BLaER1 treated with 17β-estradiol and CSF1 and Interleukin-3, amounts not matched to agents 10 nM and 100 nM (cell line): ENCODE measurements at regions not wholly inside any gene's neighbourhood (a gene's known extent, or its start where the extent isn't known, plus 50 kb on each side); places are given as distances from the start of the nearest gene placed in this dataset.

ENCODE experiments used
- H3K27ac ChIP-seq, 11 experiments: shearing (Covaris generic); formaldehyde crosslinking; 2 replicates each; pipeline ENCODE4 v1.8.1; 2022
- H3K27me3 ChIP-seq, 11 experiments: shearing (Covaris generic); formaldehyde crosslinking; 2 replicates each; pipeline ENCODE4 v1.8.1; 2022
- H3K36me3 ChIP-seq, 11 experiments: shearing (Covaris generic); formaldehyde crosslinking; 2 replicates each; pipeline ENCODE4 v1.8.1; 2022
- H3K4me1 ChIP-seq, 10 experiments: shearing (Covaris generic); formaldehyde crosslinking; 2 replicates each; pipeline ENCODE4 v1.8.1; 2022
- H3K4me2 ChIP-seq, 11 experiments: shearing (Covaris generic); formaldehyde crosslinking; 2 replicates each; pipeline ENCODE4 v1.8.1; 2022
- H3K4me3 ChIP-seq, 10 experiments: shearing (Covaris generic); formaldehyde crosslinking; 2 replicates each; pipeline ENCODE4 v1.8.1; 2022
- H3K9ac ChIP-seq, 11 experiments: shearing (Covaris generic); formaldehyde crosslinking; 2 replicates each; pipeline ENCODE4 v1.8.1; 2022
- H3K9me3 ChIP-seq, 11 experiments: shearing (Covaris generic); formaldehyde crosslinking; replicated peaks in 1 of 11; 2 replicates each; pipeline ENCODE4 v1.8.1; 2022
- H4K20me1 ChIP-seq, 11 experiments: shearing (Covaris generic); formaldehyde crosslinking; 2 replicates each; pipeline ENCODE4 v1.8.1; 2022
- Cebpa-rat ChIP-seq, 11 experiments: shearing (Covaris generic); IDR thresholded peaks; 2 replicates each; pipeline ENCODE4 v1.8.1; 2022

GRCh38 chr10:129075927-129076326 lies 391.1 kb upstream of the MGMT start:
- Histone ChIP-seq H3K36me3 (no peaks in the 10 kb centered on the region), H3K27me3 (no peaks in the 10 kb centered on the region), H3K27ac (no peak overlapping the region), H3K9ac (no peak overlapping the region), H3K4me3 (no peak overlapping the region), H3K4me1 (peaks cover 0 to 8% (median 4%) of the 10 kb centered on the region in 10 experiments; a peak in 6 of 20 replicates), H3K4me2 (no peak overlapping the region), H4K20me1 (no peaks in the 10 kb centered on the region), H3K9me3 (peaks cover 6 to 29% (median 22%) of the 10 kb centered on the region in 11 experiments)
- TF ChIP-seq Cebpa-rat (IDR thresholded peaks at IDR 0.05): no peak

DNA sequence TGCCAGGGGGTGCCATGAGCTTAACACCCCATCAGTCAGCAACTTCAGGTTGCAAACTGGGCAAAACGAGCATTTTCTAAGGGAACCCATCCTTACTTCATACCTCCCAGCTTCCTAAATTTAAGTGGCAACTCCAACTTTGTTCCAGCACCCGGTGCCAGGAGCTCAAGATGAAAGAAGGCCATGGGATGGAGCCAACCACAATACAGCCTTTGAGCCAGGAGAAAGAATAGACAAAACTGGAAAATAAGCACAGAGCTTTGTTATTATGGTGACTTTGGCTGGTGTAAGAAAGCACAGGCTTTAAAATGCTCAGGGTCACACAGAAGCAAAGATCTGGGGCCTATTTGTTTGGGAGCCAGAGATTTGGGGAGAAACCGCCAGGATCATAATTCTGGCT lies 388.7 kb upstream of the MGMT start:
- peaks cover 0 to 8% (median 4%) of the 10 kb centered on the region in 10 experiments; a peak in 6 of 20 replicates for H3K4me1 ChIP-seq
- H3K27me3 ChIP-seq: no peaks in the 10 kb centered on the region
- H3K27ac ChIP-seq: no peak overlapping the region
- no peaks in the 10 kb centered on the region for H4K20me1 ChIP-seq
- TF ChIP-seq Cebpa-rat (IDR thresholded peaks at IDR 0.05): no peak
- H3K9me3 ChIP-seq: peaks cover 10 to 29% (median 22%) of the 10 kb centered on the region in 11 experiments
- H3K4me3 ChIP-seq: no peak overlapping the region
- no peaks in the 10 kb centered on the region for H3K36me3 ChIP-seq
- H3K9ac ChIP-seq: no peak overlapping the region
- no peak overlapping the region for H3K4me2 ChIP-seq

DNA sequence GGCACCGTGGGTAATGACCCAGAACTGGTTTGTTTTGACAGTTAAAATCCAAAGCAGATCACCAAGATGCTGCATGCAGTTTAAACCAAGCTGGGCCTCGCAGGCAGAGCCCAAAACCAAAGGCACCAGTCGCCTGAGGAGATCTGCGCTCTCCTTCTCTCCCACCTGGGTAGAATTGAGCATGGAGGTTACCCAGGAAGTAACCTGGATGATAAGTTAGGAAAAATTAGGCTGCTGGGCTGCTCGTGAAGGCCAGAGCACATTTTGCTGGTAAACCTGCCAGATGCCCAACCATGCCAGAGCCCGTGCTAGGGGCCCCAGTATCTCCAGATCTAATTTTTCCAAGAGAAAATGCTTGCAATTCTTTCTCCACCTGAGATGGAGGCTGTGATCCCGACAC lies 388.3 kb upstream of the MGMT start:
- H3K4me3 ChIP-seq: no peak overlapping the region

DNA sequence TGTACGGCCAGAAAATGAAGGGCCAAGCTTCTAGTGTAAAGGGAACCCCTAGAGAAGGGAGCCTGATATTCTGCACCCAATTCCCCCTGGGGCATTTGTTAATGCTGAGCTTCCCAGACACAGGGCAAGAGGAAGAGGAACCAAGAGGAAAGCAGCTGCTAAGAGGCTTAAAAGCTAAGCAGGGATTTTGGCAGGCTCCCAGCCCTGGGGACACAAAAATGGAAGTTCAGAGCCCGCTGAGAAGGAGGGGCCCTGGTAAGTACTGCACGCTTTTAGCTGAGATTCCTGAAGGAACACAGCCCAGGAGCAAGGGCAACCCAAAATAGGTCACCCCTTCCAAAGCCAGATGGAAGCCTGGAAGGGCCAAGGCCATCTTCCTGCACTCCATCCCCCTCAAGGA lies 387.3 kb upstream of the MGMT start:
- Histone ChIP-seq H3K4me1 (peaks cover 0 to 8% (median 4%) of the 10 kb centered on the region in 10 experiments; a peak in 6 of 20 replicates), H4K20me1 (no peaks in the 10 kb centered on the region), H3K4me2 (peak overlapping the region in 2 of 11 experiments; percentile 8 to 50; a peak in 2 of 22 replicates), H3K27me3 (no peaks in the 10 kb centered on the region), H3K4me3 (no peak overlapping the region), H3K9me3 (peaks cover 10 to 34% (median 23%) of the 10 kb centered on the region in 11 experiments), H3K36me3 (no peaks in the 10 kb centered on the region), H3K27ac (no peak overlapping the region), H3K9ac (no peak overlapping the region)
- no peak for TF ChIP-seq Cebpa-rat (IDR thresholded peaks at IDR 0.05)

More for the DNA sequence above, 388.3 kb upstream of the MGMT start:
- TF ChIP-seq Cebpa-rat (IDR thresholded peaks at IDR 0.05): no peak
- H3K27ac ChIP-seq: no peak overlapping the region
- no peaks in the 10 kb centered on the region for H3K36me3 ChIP-seq
- H3K9me3 ChIP-seq: peaks cover 10 to 29% (median 22%) of the 10 kb centered on the region in 11 experiments
- H3K9ac ChIP-seq: no peak overlapping the region
- H3K4me1 ChIP-seq: peaks cover 0 to 8% (median 4%) of the 10 kb centered on the region in 10 experiments; a peak in 6 of 20 replicates
- no peaks in the 10 kb centered on the region for H3K27me3 ChIP-seq
- no peaks in the 10 kb centered on the region for H4K20me1 ChIP-seq
- H3K4me2 ChIP-seq: no peak overlapping the region

DNA sequence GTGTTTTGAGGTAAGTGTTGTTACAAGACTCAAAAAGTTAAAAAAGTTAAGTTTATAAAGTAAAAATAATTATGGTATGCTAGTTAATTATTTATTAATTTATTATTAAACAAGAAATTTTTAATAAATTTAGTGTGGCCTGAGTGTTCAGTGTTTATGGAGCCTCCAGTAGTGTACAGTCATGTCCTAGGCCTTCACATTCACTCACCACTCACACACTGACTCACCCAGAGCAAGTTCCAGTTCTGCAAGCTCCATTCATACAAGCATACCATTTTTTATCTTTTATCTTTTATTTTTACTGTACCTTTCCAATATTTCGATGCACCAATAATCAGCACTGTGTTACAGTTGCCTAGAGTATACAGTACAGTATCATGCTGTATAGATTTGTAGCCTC lies 381.2 kb upstream of the MGMT start:
- H3K36me3 ChIP-seq: no peaks in the 10 kb centered on the region
- H3K27me3 ChIP-seq: no peaks in the 10 kb centered on the region
- no peak overlapping the region for H3K27ac ChIP-seq
- H4K20me1 ChIP-seq: no peaks in the 10 kb centered on the region
- H3K4me2 ChIP-seq: no peak overlapping the region
- H3K4me3 ChIP-seq: no peak overlapping the region
- no peak overlapping the region for H3K9ac ChIP-seq
- H3K4me1 ChIP-seq: peaks cover 2 to 10% (median 8%) of the 10 kb centered on the region in 10 experiments; a peak in 19 of 20 replicates
- no peak for TF ChIP-seq Cebpa-rat (IDR thresholded peaks at IDR 0.05)
- H3K9me3 ChIP-seq: peaks cover 8 to 22% (median 13%) of the 10 kb centered on the region in 11 experiments; a peak in 19 of 22 replicates

- Histone ChIP-seq H3K9me3 (peaks cover 0 to 10% (median 4%) of the 10 kb centered on the region in 11 experiments; a peak in 9 of 22 replicates), H3K4me3 (no peak overlapping the region), H3K4me2 (no peak overlapping the region), H3K4me1 (peaks cover 7 to 17% (median 14%) of the 10 kb centered on the region in 10 experiments; a peak in 19 of 20 replicates), H3K9ac (no peak overlapping the region), H3K36me3 (no peaks in the 10 kb centered on the region), H4K20me1 (no peaks in the 10 kb centered on the region), H3K27me3 (no peaks in the 10 kb centered on the region), H3K27ac (no peak overlapping the region)
- TF ChIP-seq Cebpa-rat (IDR thresholded peaks at IDR 0.05): no peak
Measured at GRCh38 chr10:129089341-129089740, 377.7 kb upstream of the MGMT start.

- Histone ChIP-seq H3K36me3 (no peaks in the 10 kb centered on the region), H3K9ac (no peak overlapping the region), H3K4me1 (peaks cover 7 to 17% (median 14%) of the 10 kb centered on the region in 10 experiments; a peak in 19 of 20 replicates), H3K27ac (peak overlapping the region in 5 of 11 experiments; percentile 8 to 36 (median 12); a peak in 6 of 22 replicates), H3K4me3 (no peak overlapping the region), H3K27me3 (no peaks in the 10 kb centered on the region), H3K4me2 (peak overlapping the region in 7 of 11 experiments; percentile 51 to 72 (median 65); a peak in 13 of 22 replicates), H3K9me3 (peaks cover 0 to 3% (median under 1%) of the 10 kb centered on the region in 11 experiments; a peak in 4 of 22 replicates), H4K20me1 (no peaks in the 10 kb centered on the region)
- no peak for TF ChIP-seq Cebpa-rat (IDR thresholded peaks at IDR 0.05)
Measured at GRCh38 chr10:129090165-129090564, 376.9 kb upstream of the MGMT start.

DNA sequence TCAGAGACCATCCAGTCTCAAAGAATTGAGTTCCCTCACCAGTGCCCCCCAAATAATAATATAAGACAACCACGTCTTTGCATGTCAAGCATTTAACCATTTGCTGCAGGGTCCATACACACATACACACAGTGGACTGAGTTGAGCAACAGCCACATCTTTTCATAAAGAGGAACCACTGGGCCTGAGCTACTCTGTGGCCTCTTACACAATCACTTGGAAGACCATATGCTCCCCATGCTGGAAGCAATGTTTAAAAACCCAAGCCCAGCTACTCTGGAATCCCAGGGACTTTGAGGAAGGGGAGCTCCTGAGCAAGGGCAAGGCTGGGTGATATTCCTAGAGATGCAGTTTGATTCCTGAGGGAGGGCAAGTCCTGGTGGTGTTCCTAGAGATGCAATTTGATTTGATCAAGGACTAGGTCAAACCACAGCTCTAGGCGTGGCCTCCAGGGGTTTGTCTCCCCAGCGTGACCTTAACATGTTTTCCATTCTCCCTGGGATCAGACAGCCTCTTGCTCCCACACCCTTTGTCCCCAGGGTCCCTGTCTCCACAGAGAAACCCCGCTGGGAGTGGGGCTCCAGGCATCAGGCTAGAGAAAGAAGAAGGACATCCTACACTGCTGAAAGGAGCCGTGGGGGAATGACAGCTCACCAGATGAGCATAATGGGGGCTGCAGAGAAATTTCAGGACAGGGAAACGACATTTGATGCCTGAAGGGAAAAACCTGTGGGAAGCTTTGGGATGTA lies 376.2 kb upstream of the MGMT start:
- peak overlapping the region in 5 of 11 experiments; percentile 10 to 45 (median 28); a peak in 7 of 22 replicates for H3K27ac ChIP-seq
- peak overlapping the region; percentile 13 to 72 (median 59) for H3K4me2 ChIP-seq
- H3K9ac ChIP-seq: no peak overlapping the region
- H3K4me1 ChIP-seq: peaks cover 7 to 17% (median 14%) of the 10 kb centered on the region in 10 experiments; a peak in 19 of 20 replicates
- H3K36me3 ChIP-seq: no peaks in the 10 kb centered on the region
- no peaks in the 10 kb centered on the region for H4K20me1 ChIP-seq
- TF ChIP-seq Cebpa-rat (IDR thresholded peaks at IDR 0.05): peak; percentile 58 to 93 (median 77); a peak in 20 of 22 replicates
- H3K4me3 ChIP-seq: no peak overlapping the region
- H3K27me3 ChIP-seq: no peaks in the 10 kb centered on the region
- no peaks in the 10 kb centered on the region for H3K9me3 ChIP-seq

DNA sequence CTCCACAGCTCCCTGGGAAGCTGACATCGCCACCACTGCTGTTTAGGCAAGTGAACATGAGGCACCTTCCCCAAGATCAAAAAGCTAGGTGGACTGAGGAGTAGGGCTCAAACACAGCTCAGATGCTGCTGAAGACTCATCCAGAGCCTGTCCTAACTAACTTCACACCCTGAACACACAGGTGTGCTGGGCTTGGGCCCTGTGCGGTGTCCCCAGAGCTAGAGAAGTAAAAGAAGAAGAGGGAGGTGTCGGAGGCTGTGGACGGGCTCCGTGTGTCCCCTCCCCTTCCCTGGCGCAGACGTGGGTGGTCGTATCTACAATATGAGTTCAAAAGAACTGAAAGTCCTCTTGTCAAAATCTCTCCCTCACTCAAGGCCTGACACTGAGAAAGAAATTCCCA lies 373.4 kb upstream of the MGMT start:
- no peaks in the 10 kb centered on the region for H4K20me1 ChIP-seq
- no peaks in the 10 kb centered on the region for H3K9me3 ChIP-seq
- no peak overlapping the region for H3K4me3 ChIP-seq
- no peaks in the 10 kb centered on the region for H3K27me3 ChIP-seq
- H3K36me3 ChIP-seq: no peaks in the 10 kb centered on the region
- H3K9ac ChIP-seq: no peak overlapping the region
- peaks cover 7 to 17% (median 14%) of the 10 kb centered on the region in 10 experiments; a peak in 19 of 20 replicates for H3K4me1 ChIP-seq
- H3K4me2 ChIP-seq: no peak overlapping the region
- no peak overlapping the region for H3K27ac ChIP-seq
- no peak for TF ChIP-seq Cebpa-rat (IDR thresholded peaks at IDR 0.05)
